Tibial nerve (tissue), 3 donors: ENCODE measurements at regions not wholly inside any gene's neighbourhood (a gene's known extent, or its start where the extent isn't known, plus 50 kb on each side); places are given as distances from the start of the nearest gene placed in this dataset.

Experiments
- CTCF ChIP-seq, 5 experiments: fragments of 200-600 bp in 3 of 5; fragments of 450-650 bp in 2 of 5; sonication (generic) in 3 of 5; IDR thresholded peaks; one replicate each; pipeline ENCODE4 v1.5.1; 2016 to 2019; ENCODE audit warnings: antibody characterized with exemption in 5 of 5, mild to moderate bottlenecking in 3 of 5, moderate library complexity in 2 of 5
- POLR2A ChIP-seq, 2 donors: fragments of 450-650 bp; IDR thresholded peaks; one replicate each; pipeline ENCODE4 v1.6.1; 2017; ENCODE audit warnings: antibody characterized with exemption in 2 of 2, mild to moderate bottlenecking in 2 of 2, moderate library complexity in 2 of 2

GRCh38 chr1:199087144-199087543 lies 448.3 kb downstream of the PTPRC start:
- TF ChIP-seq CTCF (IDR thresholded peaks at IDR 0.05) = no peak
- TF ChIP-seq POLR2A (IDR thresholded peaks at IDR 0.05) = no peak
